ENCODE measurements at regions not wholly inside any gene's neighbourhood (a gene's known extent, or its start where the extent isn't known, plus 50 kb on each side); places are given as distances from the start of the nearest gene placed in this dataset.

DNA sequence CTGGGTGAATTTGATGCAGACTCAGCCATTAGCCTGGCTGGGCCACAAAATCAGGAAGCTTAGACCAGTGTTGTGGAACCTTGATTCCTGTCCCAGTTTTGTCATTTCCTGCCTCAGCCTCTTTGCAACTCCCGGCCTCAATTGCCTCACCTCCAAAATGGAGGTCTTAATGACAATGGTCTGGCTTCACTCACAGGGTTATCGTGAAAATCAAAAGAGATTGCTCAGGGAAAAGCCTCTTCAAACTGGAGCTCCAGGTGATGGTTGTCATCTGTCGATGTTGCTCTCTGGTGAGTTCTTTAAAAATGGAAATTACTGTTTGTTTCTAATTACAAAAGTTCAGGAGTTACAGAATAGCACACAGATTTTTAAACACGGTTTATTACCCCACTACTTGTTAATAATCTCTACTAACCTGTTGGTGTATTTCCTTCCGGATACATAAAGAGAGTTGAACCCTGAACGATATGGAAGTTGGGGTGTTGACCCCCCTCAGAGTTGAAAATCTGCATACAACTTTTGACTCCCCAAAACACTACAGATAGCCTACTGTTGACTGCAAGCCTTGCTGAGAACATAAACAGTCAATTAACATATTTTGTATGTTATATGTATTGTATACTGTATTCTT is 109.9 kb upstream of the CPEB4 start:
- no peaks in the 10 kb centered on the region for H3K36me3 Mint-ChIP-seq
- H3K27me3 Mint-ChIP-seq, result no peaks in the 10 kb centered on the region
- H3K4me1 Mint-ChIP-seq, result peaks cover 10 to 51% (median 13%) of the 10 kb centered on the region in 4 donors
- ATAC-seq, result no peak
- H3K27ac Mint-ChIP-seq, result peak overlapping the region in 1 of 10 donors; percentile 12
- no peak for DNase-seq
- H3K4me3 Mint-ChIP-seq, result no peak overlapping the region
- no peaks in the 10 kb centered on the region for H3K9me3 Mint-ChIP-seq
- POLR2A ChIA-PET, result interaction anchor here (0.6 kb wide), 1 partner anchor 45 kb away, joined by 4 read pairs; no protein-coding TSS in a partner anchor

DNA sequence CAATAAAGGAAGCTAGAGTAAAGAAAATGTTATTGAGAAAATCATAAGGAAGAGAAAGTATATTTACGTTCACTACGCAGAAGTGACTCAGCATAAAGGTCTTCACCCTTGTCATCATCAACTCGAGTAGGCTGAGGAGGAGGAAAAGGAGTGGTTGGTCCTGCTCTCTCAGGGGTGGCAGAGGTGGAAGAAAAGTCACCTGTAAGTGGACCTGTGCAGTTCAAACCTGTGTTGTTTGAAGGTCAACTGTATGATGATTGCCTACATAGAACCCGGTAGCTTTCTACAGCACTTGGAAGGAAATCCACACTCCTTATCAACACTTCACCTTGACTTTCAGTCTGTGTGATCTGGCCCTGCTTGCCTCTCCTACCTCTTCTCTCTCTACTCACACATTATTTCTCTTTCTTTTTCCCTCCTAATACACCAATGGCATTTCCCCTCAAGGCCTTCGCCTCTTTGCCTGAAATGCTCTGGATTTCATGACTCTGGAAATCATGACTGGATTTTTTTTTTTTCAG is 109.3 kb upstream of the CPEB4 start:
- POLR2A ChIA-PET, result interaction anchor here (0.6 kb wide), 1 partner anchor 1579 kb away, joined by 3 read pairs; no protein-coding TSS in a partner anchor
- ATAC-seq, result no peak

DNA sequence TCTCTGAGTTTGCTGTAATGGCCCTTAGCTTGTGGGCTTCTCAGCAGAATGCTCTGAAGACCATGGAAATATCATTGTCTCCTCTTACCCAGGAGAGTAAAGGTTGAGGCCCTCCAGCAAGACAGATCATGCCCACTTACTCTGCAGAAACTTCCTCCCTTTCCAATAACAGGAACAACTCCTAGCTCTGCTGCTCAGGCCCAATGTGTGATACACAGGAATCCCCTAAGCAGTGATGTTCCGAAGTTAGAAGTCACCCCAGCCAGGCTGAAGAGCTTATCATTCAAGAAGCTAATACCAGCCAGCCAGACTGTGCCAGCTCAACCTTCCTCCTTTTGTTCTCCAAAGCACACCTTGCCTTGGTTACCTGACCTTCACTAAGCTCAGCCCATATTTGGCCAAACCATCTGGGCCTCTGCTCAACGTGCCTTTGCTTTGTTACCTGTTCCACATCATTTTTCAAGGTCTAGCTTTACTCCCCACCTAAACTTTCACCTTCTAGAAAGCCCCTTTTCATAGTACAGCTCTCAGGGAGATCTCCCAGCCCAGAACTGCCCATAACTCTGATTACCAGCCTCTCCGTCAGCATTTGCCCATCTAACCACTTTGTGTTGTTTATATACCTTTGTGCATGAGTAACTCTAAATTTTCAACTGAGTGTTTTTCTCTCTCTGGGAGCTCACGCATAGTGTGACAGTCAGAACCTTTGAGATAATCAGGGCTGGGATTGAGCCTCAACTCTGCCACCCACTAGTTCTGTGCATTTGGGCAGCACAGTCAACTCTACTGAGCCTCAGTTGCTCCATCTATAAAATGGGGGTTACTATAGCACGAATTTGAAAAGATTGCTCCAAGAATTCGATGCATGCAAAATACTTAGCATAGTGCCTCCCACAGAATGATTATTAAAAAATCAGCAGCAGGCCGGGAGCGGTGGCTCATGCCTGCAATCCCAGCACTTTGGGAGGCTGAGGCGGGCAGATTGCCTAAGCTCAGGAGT is 107.6 kb upstream of the CPEB4 start:
- DNase-seq, result no peak
- H3K4me1 Mint-ChIP-seq, result peaks cover 12 to 58% (median 13%) of the 10 kb centered on the region in 4 donors
- POLR2A ChIA-PET, result no interaction called here
- H3K36me3 Mint-ChIP-seq, result no peaks in the 10 kb centered on the region
- no peak for ATAC-seq
- H3K4me3 Mint-ChIP-seq, result no peak overlapping the region
- peak overlapping the region in 2 of 10 donors; percentile 5 to 29 for H3K27ac Mint-ChIP-seq
- H3K27me3 Mint-ChIP-seq, result no peaks in the 10 kb centered on the region
- no peaks in the 10 kb centered on the region for H3K9me3 Mint-ChIP-seq

More for the DNA sequence above, 109.3 kb upstream of the CPEB4 start:
- Mint-ChIP-seq H3K36me3 (no peaks in the 10 kb centered on the region), H3K4me3 (no peak overlapping the region), H3K27me3 (no peaks in the 10 kb centered on the region), H3K27ac (peak overlapping the region in 3 of 10 donors; percentile 12 to 68 (median 26)), H3K9me3 (no peaks in the 10 kb centered on the region), H3K4me1 (peaks cover 11 to 55% (median 13%) of the 10 kb centered on the region in 4 donors)
- no peak for DNase-seq

DNA sequence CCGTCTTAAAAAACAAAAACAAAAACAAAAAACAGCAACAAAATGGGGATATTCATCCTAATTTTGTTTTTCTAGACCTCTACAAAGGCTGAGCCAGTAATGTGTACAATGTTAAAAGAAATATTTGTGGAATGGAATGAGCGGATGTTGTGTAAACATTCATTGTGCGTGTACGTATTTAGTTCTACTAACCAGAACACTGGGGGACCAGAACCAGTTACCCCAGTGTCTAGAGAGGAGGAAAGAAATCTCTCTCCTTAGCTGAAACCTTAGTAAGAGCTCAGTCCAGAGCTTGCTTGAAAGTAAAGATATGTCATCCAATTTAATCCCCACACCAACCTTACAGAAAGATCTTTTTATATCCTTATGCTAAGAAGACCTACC is 106.7 kb upstream of the CPEB4 start:
- Mint-ChIP-seq H3K4me3 (peak overlapping the region in 4 of 10 donors; percentile 2 to 44 (median 15)), H3K27me3 (no peaks in the 10 kb centered on the region), H3K36me3 (no peaks in the 10 kb centered on the region), H3K27ac (peak overlapping the region in 9 of 10 donors; percentile 31 to 89 (median 63)), H3K4me1 (peaks cover 13 to 61% (median 14%) of the 10 kb centered on the region in 4 donors), H3K9me3 (no peaks in the 10 kb centered on the region)
- POLR2A ChIA-PET, result no interaction called here
- DNase-seq, result no peak
- no peak for ATAC-seq

DNA sequence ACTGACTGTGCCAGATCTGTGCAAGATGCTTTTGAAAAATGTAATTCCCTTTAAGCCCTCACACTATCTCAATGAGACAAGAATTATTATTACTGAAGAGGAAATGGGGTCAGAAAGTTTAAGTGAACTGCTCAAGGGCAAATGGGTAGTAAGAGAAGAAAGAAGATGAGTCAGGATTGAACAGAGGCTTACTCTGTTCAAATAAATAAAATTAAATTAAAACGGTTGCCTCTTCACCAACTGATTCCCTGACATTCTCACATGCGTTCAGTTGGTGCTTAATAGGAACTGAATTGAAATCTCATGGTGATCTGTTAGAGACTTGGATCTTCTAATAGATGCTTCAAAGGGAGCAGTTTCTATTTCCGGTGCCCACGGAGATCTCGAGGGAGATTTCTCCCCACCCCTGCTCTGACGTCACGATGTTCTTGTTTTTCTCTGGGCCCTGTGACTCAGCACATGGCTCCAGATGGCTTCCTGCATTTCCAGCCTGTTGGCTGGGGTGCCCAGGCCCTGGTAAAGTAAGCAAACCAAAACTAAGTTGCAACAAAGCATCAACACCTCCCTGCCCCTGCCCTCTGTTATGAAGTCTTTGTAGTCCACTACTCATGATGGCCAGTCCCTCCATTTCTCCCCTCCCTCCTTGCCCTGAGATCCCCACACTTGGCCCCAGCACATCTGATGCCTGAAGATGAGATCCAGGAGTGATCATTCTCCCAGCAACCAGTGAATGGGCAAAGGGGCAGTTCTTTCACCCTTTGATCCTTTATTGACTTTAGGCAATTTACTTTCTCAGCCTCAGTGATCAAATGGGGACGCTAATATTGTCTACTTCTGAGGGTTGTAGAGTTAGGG is 106.1 kb upstream of the CPEB4 start:
- DNase-seq (peak; percentile 5 to 79 (median 48)), ATAC-seq (peak; percentile 81 to 83)
- POLR2A ChIA-PET, result no interaction called here
- H3K27me3 Mint-ChIP-seq, result no peaks in the 10 kb centered on the region
- H3K4me1 Mint-ChIP-seq, result peaks cover 13 to 68% (median 15%) of the 10 kb centered on the region in 4 donors
- peak overlapping the region in 7 of 10 donors; percentile 8 to 48 (median 13) for H3K4me3 Mint-ChIP-seq
- peak overlapping the region; percentile 31 to 89 (median 72) for H3K27ac Mint-ChIP-seq
- no peaks in the 10 kb centered on the region for H3K9me3 Mint-ChIP-seq
- no peaks in the 10 kb centered on the region for H3K36me3 Mint-ChIP-seq

DNA sequence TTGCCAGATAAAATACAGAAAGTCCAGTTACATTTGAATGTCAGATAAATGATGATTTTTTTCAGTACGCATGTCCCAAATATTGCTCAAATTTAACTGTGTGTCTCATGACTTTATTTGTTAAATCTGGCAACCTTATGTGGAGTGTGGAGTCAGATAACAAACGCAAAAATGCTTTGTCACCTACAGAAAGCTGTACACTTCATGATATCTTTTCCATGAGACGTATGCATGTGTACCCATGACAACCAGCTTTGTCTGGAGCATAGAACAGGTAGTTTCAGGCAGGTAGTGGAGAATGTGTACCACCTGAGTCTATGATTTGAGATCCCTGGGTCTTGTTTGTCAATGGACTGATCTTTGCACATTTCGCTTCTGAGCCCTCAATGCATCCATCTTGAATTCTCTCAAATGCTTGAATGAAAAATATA is 105.5 kb upstream of the CPEB4 start:
- Mint-ChIP-seq H3K4me3 (no peak overlapping the region), H3K4me1 (peaks cover 13 to 66% (median 15%) of the 10 kb centered on the region in 4 donors), H3K27ac (peak overlapping the region in 5 of 10 donors; percentile 13 to 85 (median 59)), H3K27me3 (no peaks in the 10 kb centered on the region), H3K9me3 (no peaks in the 10 kb centered on the region), H3K36me3 (no peaks in the 10 kb centered on the region)
- POLR2A ChIA-PET, result no interaction called here
- ATAC-seq (no peak), DNase-seq (no peak)

DNA sequence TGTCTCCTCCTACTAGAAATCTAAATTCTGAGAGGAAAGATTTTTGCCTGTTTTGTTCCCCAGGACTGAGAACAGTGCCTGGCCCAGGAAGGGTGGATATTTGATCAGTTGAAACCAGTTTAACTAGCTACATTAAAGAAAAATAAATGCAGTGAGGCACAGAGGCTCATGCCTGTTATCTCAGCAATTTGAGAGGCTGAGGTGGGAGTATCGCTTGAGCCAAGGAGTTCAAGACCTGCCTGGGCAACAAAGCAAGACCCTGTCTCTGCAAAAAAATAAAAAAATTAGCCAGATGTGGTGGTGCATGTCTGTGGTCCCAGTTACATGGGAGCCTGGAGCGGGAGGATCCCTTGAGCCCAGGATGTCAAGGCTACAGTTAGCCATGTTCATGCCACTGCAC is 104.8 kb upstream of the CPEB4 start:
- no peaks in the 10 kb centered on the region for H3K27me3 Mint-ChIP-seq
- POLR2A ChIA-PET, result no interaction called here
- no peak overlapping the region for H3K4me3 Mint-ChIP-seq
- H3K27ac Mint-ChIP-seq, result peak overlapping the region in 3 of 10 donors; percentile 11 to 43 (median 27)
- ATAC-seq (no peak), DNase-seq (no peak)
- no peaks in the 10 kb centered on the region for H3K36me3 Mint-ChIP-seq
- H3K4me1 Mint-ChIP-seq, result peaks cover 13 to 61% (median 16%) of the 10 kb centered on the region in 4 donors
- no peaks in the 10 kb centered on the region for H3K9me3 Mint-ChIP-seq

DNA sequence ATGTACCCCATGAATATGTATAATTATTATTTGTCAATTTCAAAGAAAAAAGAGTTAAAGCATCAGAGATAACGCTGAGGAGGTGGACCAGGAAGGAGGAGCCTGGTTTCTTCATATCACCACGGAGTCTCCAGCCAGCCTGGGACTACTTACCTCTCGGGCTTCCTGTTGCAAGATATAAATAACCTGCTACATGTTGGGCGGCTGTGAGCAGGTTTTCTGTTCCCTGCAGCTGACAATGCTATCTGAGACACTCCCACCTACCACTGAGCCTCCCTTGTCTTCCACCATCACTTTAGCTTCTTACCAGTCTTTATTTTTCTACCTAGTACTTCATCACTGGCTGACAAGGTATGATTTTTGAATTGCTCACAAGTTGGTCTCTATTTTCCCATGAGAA is 102.7 kb upstream of the CPEB4 start:
- ATAC-seq (no peak), DNase-seq (no peak)
- Mint-ChIP-seq H3K27me3 (no peaks in the 10 kb centered on the region), H3K36me3 (no peaks in the 10 kb centered on the region), H3K4me1 (peaks cover 13 to 54% (median 16%) of the 10 kb centered on the region in 4 donors), H3K4me3 (no peak overlapping the region), H3K9me3 (no peaks in the 10 kb centered on the region), H3K27ac (no peak overlapping the region)
- POLR2A ChIA-PET, result no interaction called here

DNA sequence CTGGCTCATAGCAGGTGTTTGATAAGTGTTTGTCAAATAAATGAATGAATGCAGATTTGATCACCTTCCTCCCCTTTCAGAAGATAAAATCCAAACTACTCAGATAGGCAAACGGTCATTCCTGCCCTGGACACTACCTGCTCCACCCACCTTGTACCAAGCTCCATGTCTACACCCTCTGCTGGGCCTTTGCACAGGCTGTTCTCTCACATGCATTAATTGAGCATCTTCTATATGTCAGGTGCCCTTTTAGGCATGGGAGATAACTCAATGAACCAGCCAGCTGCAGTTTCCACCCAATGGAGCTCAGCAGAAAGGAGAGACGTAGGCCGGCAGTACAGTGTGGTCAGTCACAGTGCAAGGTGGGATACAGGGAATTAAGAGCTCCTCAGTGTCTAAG is 102.3 kb upstream of the CPEB4 start:
- POLR2A ChIA-PET, result no interaction called here
- no peak overlapping the region for H3K27ac Mint-ChIP-seq
- no peak for DNase-seq

DNA sequence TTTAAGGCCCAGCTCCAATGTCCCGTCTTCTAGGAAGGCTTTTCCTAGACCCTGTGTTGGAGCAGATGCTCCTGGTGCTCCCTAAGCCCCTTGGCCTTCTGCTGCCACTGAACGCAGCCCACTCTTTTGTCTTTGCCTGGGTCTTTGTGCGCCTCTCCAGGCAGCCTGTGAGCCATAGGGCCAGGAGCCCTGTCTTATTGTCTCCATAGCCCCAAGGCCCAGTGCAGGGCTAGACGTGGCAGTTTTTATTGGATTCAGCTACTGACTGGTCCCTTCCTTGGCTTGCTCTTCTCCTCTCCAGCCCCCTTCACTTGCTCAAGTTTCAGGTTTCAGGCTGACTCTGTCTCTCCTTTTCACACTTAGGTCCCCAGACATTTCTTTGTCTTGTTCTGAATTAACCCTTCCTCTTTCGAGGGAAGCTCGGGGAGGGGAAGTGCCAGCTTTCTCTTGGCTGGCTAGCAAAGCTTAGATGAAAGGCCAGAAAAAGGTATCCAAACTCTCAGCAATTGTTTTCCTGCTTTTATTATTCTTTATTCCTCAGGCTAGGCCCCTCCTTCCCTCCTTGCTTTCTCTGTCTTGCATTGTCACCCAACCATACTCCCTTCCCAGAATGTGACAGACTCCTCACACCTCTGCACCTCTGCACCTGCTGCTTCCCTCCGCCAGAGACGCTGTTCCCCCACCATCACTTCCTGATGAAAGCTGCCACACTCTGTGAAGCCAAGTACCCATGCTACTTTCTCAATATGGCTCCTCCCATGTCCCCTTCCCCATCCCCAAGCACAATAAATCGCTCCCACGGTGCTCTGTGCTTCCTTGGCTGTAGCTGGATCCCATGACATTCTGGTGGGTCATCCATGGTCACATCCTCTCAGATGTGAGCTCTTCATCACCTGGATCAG is 101.6 kb upstream of the CPEB4 start:
- H3K36me3 Mint-ChIP-seq, result no peaks in the 10 kb centered on the region
- no peak for ATAC-seq
- H3K4me3 Mint-ChIP-seq, result no peak overlapping the region
- POLR2A ChIA-PET, result no interaction called here
- H3K27me3 Mint-ChIP-seq, result no peaks in the 10 kb centered on the region
- no peak for DNase-seq
- H3K27ac Mint-ChIP-seq, result peak overlapping the region in 1 of 10 donors; percentile 0
- no peaks in the 10 kb centered on the region for H3K9me3 Mint-ChIP-seq
- H3K4me1 Mint-ChIP-seq, result peaks cover 11 to 48% (median 14%) of the 10 kb centered on the region in 4 donors

More for the DNA sequence above, 102.3 kb upstream of the CPEB4 start:
- no peaks in the 10 kb centered on the region for H3K36me3 Mint-ChIP-seq
- no peak for ATAC-seq
- H3K4me1 Mint-ChIP-seq, result peaks cover 13 to 52% (median 16%) of the 10 kb centered on the region in 4 donors
- H3K9me3 Mint-ChIP-seq, result no peaks in the 10 kb centered on the region
- H3K4me3 Mint-ChIP-seq, result no peak overlapping the region
- H3K27me3 Mint-ChIP-seq, result no peaks in the 10 kb centered on the region

DNA sequence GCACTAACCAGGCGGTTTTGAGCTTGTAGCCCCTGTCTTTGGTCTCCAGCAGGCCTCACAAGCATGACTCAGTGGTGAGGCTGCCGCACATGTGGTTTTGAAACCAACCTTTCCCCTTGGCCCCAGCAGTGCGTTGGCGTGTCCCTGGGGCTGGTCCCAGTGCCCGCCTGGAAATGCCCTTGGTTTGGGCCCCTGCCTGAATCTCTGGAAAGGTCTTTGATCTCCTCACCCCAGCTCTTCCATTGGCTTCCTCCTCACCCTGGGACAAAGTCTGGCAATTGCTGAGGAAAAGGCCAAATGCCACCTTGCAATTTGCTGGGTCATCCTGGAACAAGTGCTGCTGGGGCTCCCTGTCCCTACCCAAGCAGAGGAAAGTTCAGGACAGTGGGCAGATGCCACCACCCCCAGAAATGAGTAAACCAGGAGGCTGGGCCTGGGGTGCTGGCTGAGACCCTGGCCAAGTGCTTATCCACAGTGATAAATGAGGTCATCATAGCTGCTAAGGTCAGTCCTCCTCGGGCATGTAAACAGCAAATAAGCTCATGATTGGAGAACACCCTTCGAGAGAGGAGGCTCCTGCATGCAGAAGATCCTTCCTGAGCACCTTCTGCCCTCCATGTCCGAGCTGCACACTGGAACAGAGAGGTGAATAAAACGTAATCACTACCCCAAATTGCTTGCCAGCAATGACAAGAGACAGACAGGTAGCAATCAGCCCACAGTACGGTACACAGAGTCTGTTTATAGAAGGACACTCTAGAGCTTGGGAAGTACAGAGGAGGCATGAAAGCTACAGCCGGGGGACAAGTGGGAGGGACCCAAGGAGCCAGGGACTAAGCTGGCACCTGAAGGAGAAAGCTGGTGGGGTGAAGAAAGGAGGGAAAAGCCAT is 98.9 kb upstream of the CPEB4 start:
- POLR2A ChIA-PET, result no interaction called here
- no peaks in the 10 kb centered on the region for H3K36me3 Mint-ChIP-seq
- H3K4me1 Mint-ChIP-seq, result peaks cover 0 to 28% (median 5%) of the 10 kb centered on the region in 4 donors
- no peaks in the 10 kb centered on the region for H3K27me3 Mint-ChIP-seq
- no peak overlapping the region for H3K4me3 Mint-ChIP-seq
- ATAC-seq, result no peak
- DNase-seq, result no peak
- H3K27ac Mint-ChIP-seq, result no peak overlapping the region
- no peaks in the 10 kb centered on the region for H3K9me3 Mint-ChIP-seq

Data from naive thymus-derived CD8-positive, alpha-beta T cell (primary cell).